ENCODE measurements at regions not wholly inside any gene's neighbourhood (a gene's known extent, or its start where the extent isn't known, plus 50 kb on each side); places are given as distances from the start of the nearest gene placed in this dataset.

GRCh38 chr11:107243929-107244328 lies 213.7 kb downstream of the CWF19L2 start:
- H3K4me3 ChIP-seq (ENCODE audit: low read depth, poor library complexity, severe bottlenecking): no peak overlapping the region
- no peak for DNase-seq (ENCODE audit: low spot score in 2 of 2)
- TF ChIP-seq CTCF (IDR thresholded peaks at IDR 0.05) (no peak), POLR2A (IDR thresholded peaks at IDR 0.05) (no peak)
- intact Hi-C loops (cut with DNase I; ENCODE audit: low total_unique reads): no loop called here
- WGBS, 2 donors: 88 to 97% methylated on average over 1 of the region's 1 CpG

- TF ChIP-seq CTCF (IDR thresholded peaks at IDR 0.05): no peak
- TF ChIP-seq POLR2A (IDR thresholded peaks at IDR 0.05): no peak
Observed at GRCh38 chr11:107232451-107232850, 214.2 kb upstream of the GUCY1A2 start.

GRCh38 chr11:107224836-107225235 lies 206.6 kb upstream of the GUCY1A2 start:
- intact Hi-C loops (cut with DNase I; ENCODE audit: low total_unique reads): no loop called here
- no peak for TF ChIP-seq POLR2A (IDR thresholded peaks at IDR 0.05)
- no peak for TF ChIP-seq CTCF (IDR thresholded peaks at IDR 0.05)
- no peak for DNase-seq (ENCODE audit: low spot score in 2 of 2)
- no peak overlapping the region for H3K4me3 ChIP-seq (ENCODE audit: low read depth, poor library complexity, severe bottlenecking)

More at GRCh38 chr11:107232451-107232850, 214.2 kb upstream of the GUCY1A2 start:
- no peak for DNase-seq (ENCODE audit: low spot score in 2 of 2)
- H3K4me3 ChIP-seq (ENCODE audit: low read depth, poor library complexity, severe bottlenecking): no peak overlapping the region
- intact Hi-C loops (cut with DNase I; ENCODE audit: low total_unique reads): no loop called here

GRCh38 chr11:107222916-107223460 lies 204.7 kb upstream of the GUCY1A2 start:
- TF ChIP-seq POLR2A (IDR thresholded peaks at IDR 0.05) (no peak), CTCF (IDR thresholded peaks at IDR 0.05) (no peak)
- intact Hi-C loops (cut with DNase I; ENCODE audit: low total_unique reads): no loop called here
- WGBS, 2 donors: 65 to 69% methylated on average over 5 of the region's 5 CpGs
- no peak overlapping the region for H3K4me3 ChIP-seq (ENCODE audit: low read depth, poor library complexity, severe bottlenecking)
- no peak for DNase-seq (ENCODE audit: low spot score in 2 of 2)

GRCh38 chr11:107222431-107222830 lies 204.2 kb upstream of the GUCY1A2 start:
- TF ChIP-seq CTCF (IDR thresholded peaks at IDR 0.05) (no peak), POLR2A (IDR thresholded peaks at IDR 0.05) (no peak)
- intact Hi-C loops (cut with DNase I; ENCODE audit: low total_unique reads): no loop called here
- no peak for DNase-seq (ENCODE audit: low spot score in 2 of 2)
- no peak overlapping the region for H3K4me3 ChIP-seq (ENCODE audit: low read depth, poor library complexity, severe bottlenecking)
- WGBS, 2 donors: 84 to 88% methylated on average over 2 of the region's 2 CpGs

GRCh38 chr11:107221748-107222285 lies 203.5 kb upstream of the GUCY1A2 start:
- no peak overlapping the region for H3K4me3 ChIP-seq (ENCODE audit: low read depth, poor library complexity, severe bottlenecking)
- TF ChIP-seq CTCF (IDR thresholded peaks at IDR 0.05) (no peak), POLR2A (IDR thresholded peaks at IDR 0.05) (no peak)
- WGBS, 2 donors: 70 to 72% methylated on average over 4 of the region's 4 CpGs
- DNase-seq (ENCODE audit: low spot score in 2 of 2): no peak
- intact Hi-C loops (cut with DNase I; ENCODE audit: low total_unique reads): no loop called here

All from lower leg skin (tissue), 4 donors.